HG02970 (cell line): ENCODE measurements at regions not wholly inside any gene's neighbourhood (a gene's known extent, or its start where the extent isn't known, plus 50 kb on each side); places are given as distances from the start of the nearest gene placed in this dataset.
"Not testable (repeated sequence)": the region's sequence is repeated elsewhere in the genome, so short reads cannot be mapped to it uniquely, and the experiment has no call there.

Experiments
- ATAC-seq: cut with Tn5 transposase; IDR thresholded peaks from one replicate; pipeline ENCODE4 v1.9.1; 2021; ENCODE audit warnings: mild to moderate bottlenecking, moderate library complexity, moderate number of reproducible peaks; ENCODE audit not compliant: unreplicated experiment, low FRiP score

GRCh38 chr16:59624381-59624780, 890.3 kb upstream of the GOT2 start:
- not testable (repeated sequence) for ATAC-seq

- ATAC-seq, result no peak
These were observed 880.5 kb upstream of the GOT2 start for GRCh38 chr16:59614466-59615240.

- not testable (repeated sequence) for ATAC-seq
These were observed 878.9 kb upstream of the GOT2 start for GRCh38 chr16:59612910-59613620.

GRCh38 chr16:59612094-59612493, 878.0 kb upstream of the GOT2 start:
- no peak for ATAC-seq

GRCh38 chr16:59611556-59611955, 877.4 kb upstream of the GOT2 start:
- no peak for ATAC-seq

GRCh38 chr16:59605706-59606105, 871.6 kb upstream of the GOT2 start:
- ATAC-seq, result no peak

- no peak for ATAC-seq
These were observed 870.2 kb upstream of the GOT2 start for GRCh38 chr16:59604354-59604753.

GRCh38 chr16:59601452-59601851, 867.3 kb upstream of the GOT2 start:
- no peak for ATAC-seq

- no peak for ATAC-seq
These were observed 863.2 kb upstream of the GOT2 start for GRCh38 chr16:59597269-59597668.

- no peak for ATAC-seq
These were observed 862.6 kb upstream of the GOT2 start for GRCh38 chr16:59596693-59597092.

- no peak for ATAC-seq
These were observed 859.1 kb upstream of the GOT2 start for GRCh38 chr16:59593194-59593661.

GRCh38 chr16:59591480-59591879, 857.4 kb upstream of the GOT2 start:
- no peak for ATAC-seq

- no peak for ATAC-seq
These were observed 856.7 kb upstream of the GOT2 start for GRCh38 chr16:59590845-59591244.

GRCh38 chr16:59586331-59586730, 852.2 kb upstream of the GOT2 start:
- no peak for ATAC-seq

- no peak for ATAC-seq
These were observed 840.2 kb upstream of the GOT2 start for GRCh38 chr16:59574296-59574695.

- no peak for ATAC-seq
These were observed 839.6 kb upstream of the GOT2 start for GRCh38 chr16:59573528-59574271.

GRCh38 chr16:59567496-59567895, 833.4 kb upstream of the GOT2 start:
- no peak for ATAC-seq

GRCh38 chr16:59566446-59566845, 832.3 kb upstream of the GOT2 start:
- no peak for ATAC-seq

- no peak for ATAC-seq
These were observed 824.6 kb upstream of the GOT2 start for GRCh38 chr16:59558679-59559078.

- no peak for ATAC-seq
These were observed 818.0 kb upstream of the GOT2 start for GRCh38 chr16:59552164-59552563.

- ATAC-seq, result no peak
These were observed 811.6 kb upstream of the GOT2 start for GRCh38 chr16:59545721-59546120.
